GM13977 (cell line): ENCODE measurements at regions not wholly inside any gene's neighbourhood (a gene's known extent, or its start where the extent isn't known, plus 50 kb on each side); places are given as distances from the start of the nearest gene placed in this dataset.

ENCODE experiments used
- DNase-seq: peaks from one replicate; pipeline ENCODE4 v3.0.0; 2012; ENCODE audit warnings: low spot score
- CTCF ChIP-seq: IDR thresholded peaks from 2 replicates; pipeline ENCODE4 v1.5.1; 2012; ENCODE audit warnings: mild to moderate bottlenecking, control low read depth; ENCODE audit not compliant: insufficient read depth; ENCODE audit errors: extremely low read depth, missing control alignments
- in situ Hi-C: fragments of 300-500 bp; cut with MboI; formaldehyde crosslinking; loops from one replicate; pipeline ENCODE4 v1.12.0; 2022; ENCODE audit warnings: low sequenced_read_pairs, low pct_unique_long_range_greater_than_20kb, mixed read lengths, inconsistent platforms; ENCODE audit not compliant: unreplicated experiment

DNA sequence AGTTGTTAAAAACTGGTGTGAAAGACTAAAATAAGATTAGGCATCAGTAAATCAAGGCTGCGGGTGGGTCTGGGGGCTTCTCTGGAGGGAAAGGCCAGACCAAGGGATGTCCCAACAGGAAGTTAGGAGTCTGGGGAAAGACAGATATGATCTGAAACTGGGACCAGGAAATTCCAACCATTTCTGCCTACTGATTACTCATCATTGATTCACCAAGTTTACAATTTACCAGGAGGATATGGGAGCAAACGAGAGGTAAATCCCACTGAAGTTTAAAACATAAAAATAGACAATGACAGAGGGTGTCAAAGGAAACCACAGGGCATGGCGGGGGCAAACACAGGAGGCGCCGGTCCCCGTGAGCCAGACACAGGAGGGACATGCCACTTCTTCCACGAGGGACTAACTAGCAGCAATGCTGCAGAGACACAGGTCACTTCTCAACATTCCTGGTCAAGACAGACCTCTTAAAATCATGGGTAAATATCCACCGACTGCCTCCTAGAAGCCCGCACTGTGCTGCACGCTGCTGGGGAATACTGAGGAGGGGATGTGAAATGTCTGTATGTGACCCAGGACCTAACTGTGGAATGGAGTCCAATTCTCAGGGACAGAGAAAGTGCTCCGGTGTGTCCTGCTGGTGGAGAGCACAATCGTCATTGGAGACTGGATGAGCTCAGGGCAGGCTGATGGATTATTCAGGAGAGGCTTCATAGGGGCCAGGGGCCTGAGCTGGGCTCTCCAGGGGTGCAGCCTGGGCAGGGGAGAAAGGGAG, 153.4 kb upstream of the KLF14 start:
- in situ Hi-C loops = no loop called here
- no peak for TF ChIP-seq CTCF
- DNase-seq = no peak

GRCh38 chr7:130887957-130888371, 154.0 kb upstream of the KLF14 start:
- in situ Hi-C loops = no loop called here
- DNase-seq = no peak
- no peak for TF ChIP-seq CTCF

GRCh38 chr7:130888468-130888867, 154.5 kb upstream of the KLF14 start:
- no peak for DNase-seq
- TF ChIP-seq CTCF = no peak
- in situ Hi-C loops = no loop called here

DNA sequence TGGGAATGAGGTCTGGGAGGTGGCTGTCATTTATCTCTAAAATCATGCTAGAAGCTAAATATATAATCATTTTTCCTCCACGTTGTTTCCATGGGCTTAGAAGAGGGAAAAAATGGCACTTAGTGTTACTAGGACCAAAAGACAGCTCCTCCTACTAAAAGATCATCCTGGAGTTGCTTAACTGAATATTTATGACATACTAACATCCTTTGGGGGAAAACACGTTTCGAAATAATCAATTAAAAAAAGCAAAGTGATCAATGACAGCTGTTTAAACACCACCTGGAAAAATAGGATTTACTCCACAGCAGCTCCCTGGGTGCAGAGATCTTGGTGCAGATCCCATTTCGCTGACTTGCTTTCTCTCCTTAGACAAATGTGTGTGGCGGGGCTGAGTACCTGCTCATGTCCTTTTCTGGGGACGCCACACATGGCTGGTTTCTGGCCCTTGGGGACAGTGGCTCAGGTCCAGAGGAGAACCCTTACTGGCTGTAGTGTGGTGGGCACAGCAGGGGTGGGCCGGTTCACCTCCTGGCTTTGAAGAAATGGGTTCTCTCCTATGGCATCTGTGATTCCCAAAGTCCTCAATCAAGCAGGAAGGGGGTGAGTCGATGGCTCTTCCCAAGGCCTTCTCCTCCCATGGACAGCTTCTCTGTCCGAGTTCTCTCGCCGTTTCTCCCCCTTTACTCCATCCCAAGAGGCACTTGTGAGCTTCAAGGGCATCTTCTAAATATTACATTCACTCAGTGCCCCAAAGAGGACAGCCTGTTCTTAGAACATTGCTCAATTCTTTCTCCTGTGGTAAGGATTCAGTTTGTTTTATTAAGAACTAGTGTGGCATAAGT, 156.4 kb upstream of the KLF14 start:
- no peak for DNase-seq
- in situ Hi-C loops = no loop called here
- TF ChIP-seq CTCF = no peak

DNA sequence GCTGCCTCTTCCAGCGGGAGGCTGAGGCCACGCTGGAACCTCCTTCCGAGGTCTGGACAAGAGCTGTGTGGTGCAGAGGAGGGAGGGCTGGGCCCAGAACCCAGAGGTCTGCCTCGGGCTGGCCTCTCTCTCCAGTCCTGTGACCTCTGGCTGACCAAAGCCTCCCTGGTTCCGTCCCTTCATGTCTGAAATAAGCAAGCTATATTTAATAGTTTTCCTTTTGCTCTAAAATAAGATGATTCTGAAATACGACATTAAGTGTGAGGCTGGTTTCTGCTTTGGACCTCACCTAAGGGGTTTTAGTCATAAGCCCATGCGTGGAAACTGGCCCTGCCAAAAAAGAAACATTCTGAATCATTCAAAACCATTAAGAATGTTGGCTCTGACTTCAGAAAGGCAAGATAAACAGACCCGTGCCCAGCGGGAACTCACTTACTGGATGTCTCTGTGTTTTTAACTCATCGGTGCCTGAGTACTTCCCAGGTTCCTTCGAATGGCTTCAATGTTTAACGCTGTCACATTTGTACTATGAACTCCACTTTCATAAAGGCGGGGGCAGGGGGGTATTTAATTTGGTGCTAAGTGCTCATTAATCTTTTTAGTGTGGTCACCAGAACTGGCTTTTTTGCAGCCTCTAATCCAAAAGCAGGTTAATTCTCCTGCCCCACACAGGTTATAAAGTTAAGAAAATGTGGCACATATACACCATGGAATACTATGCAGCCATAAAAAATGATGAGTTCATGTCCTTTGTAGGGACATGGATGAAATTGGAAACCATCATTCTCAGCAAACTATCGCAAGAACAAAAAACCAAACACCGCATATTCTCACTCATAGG, 157.5 kb upstream of the KLF14 start:
- in situ Hi-C loops = no loop called here
- no peak for DNase-seq
- no peak for TF ChIP-seq CTCF

GRCh38 chr7:130893441-130893894, 159.5 kb upstream of the KLF14 start:
- no peak for TF ChIP-seq CTCF
- in situ Hi-C loops = no loop called here
- DNase-seq = no peak
